AG04449 (cell line): ENCODE measurements at regions not wholly inside any gene's neighbourhood (a gene's known extent, or its start where the extent isn't known, plus 50 kb on each side); places are given as distances from the start of the nearest gene placed in this dataset.

Experiments
- CTCF ChIA-PET: fragments of 350-600 bp; formaldehyde crosslinking; extraction: SDS; loops from one replicate; lab custom pipeline; 2021; ENCODE audit warnings: antibody characterized with exemption; lab: Yijun Ruan, JAX
- POLR2A ChIA-PET: fragments of 400-600, 350-600 bp; formaldehyde crosslinking; extraction: SDS; loops from one replicate; lab custom pipeline; 2020; ENCODE audit warnings: antibody characterized with exemption, inconsistent platforms; lab: Yijun Ruan, JAX
- DNase-seq: peaks from one replicate; pipeline ENCODE4 v3.0.0-alpha.2; 2010; ENCODE audit warnings: low read depth, low spot score
- H3K4me3 ChIP-seq: 2 replicates; pipeline ENCODE4 v1.5.1; 2011; ENCODE audit warnings: low read depth, mild to moderate bottlenecking, control low read depth, low read length
- CTCF ChIP-seq: IDR thresholded peaks from one replicate; pipeline ENCODE4 v1.5.1; 2011; ENCODE audit warnings: mild to moderate bottlenecking, moderate library complexity, low read length, control low read depth, inconsistent platforms; ENCODE audit not compliant: insufficient read depth; ENCODE audit errors: missing control alignments

- H3K4me3 ChIP-seq: no peak overlapping the region
- POLR2A ChIA-PET: no interaction called here
- no peak for DNase-seq
- no peak for TF ChIP-seq CTCF
- CTCF ChIA-PET: no interaction called here
These were observed 108.8 kb downstream of the RND3 start for GRCh38 chr2:150378686-150379085.

GRCh38 chr2:150376553-150377335, 110.7 kb downstream of the RND3 start:
- no peak for DNase-seq
- CTCF ChIA-PET: interaction anchor here (1.5 kb wide), 1 partner anchor 35 kb away, joined by 3 read pairs; no protein-coding TSS in a partner anchor
- POLR2A ChIA-PET: interaction anchor here (0.6 kb wide), 1 partner anchor 273 kb away, joined by 3 read pairs; no protein-coding TSS in a partner anchor
- TF ChIP-seq CTCF: no peak
- no peak overlapping the region for H3K4me3 ChIP-seq

- no peak overlapping the region for H3K4me3 ChIP-seq
- ChIA-PET CTCF (interaction anchor here (1.3 to 1.5 kb wide), 2 partner anchors 13 to 37 kb away, joined by 3 to 4 read pairs; no protein-coding TSS in a partner anchor), POLR2A (no interaction called here)
- no peak for TF ChIP-seq CTCF
- no peak for DNase-seq
These were observed 112.1 kb downstream of the RND3 start for GRCh38 chr2:150375333-150375732.

GRCh38 chr2:150374492-150374891, 113.0 kb downstream of the RND3 start:
- DNase-seq: no peak
- no peak overlapping the region for H3K4me3 ChIP-seq
- POLR2A ChIA-PET: no interaction called here
- no peak for TF ChIP-seq CTCF
- CTCF ChIA-PET: no interaction called here

- ChIA-PET POLR2A (no interaction called here), CTCF (no interaction called here)
- DNase-seq: no peak
- TF ChIP-seq CTCF: no peak
- no peak overlapping the region for H3K4me3 ChIP-seq
These were observed 114.1 kb downstream of the RND3 start for GRCh38 chr2:150373374-150373773.

- DNase-seq: no peak
- ChIA-PET CTCF (interaction anchor here (1.3 kb wide), 1 partner anchor 22 kb away, joined by 3 read pairs; no protein-coding TSS in a partner anchor), POLR2A (no interaction called here)
- no peak overlapping the region for H3K4me3 ChIP-seq
- TF ChIP-seq CTCF: no peak
These were observed 116.2 kb downstream of the RND3 start for GRCh38 chr2:150371044-150371818.
